GM18951 (cell line): ENCODE measurements at regions not wholly inside any gene's neighbourhood (a gene's known extent, or its start where the extent isn't known, plus 50 kb on each side); places are given as distances from the start of the nearest gene placed in this dataset.
"Not testable (repeated sequence)": the region's sequence is repeated elsewhere in the genome, so short reads cannot be mapped to it uniquely, and the experiment has no call there.

Experiments
- POLR2A ChIP-seq: IDR thresholded peaks from 4 replicates; pipeline ENCODE4 v1.6.1; 2011; ENCODE audit warnings: mild to moderate bottlenecking; ENCODE audit not compliant: insufficient read length, insufficient read depth; ENCODE audit errors: extremely low read depth
- in situ Hi-C: fragments of 300-500 bp; cut with MboI; formaldehyde crosslinking; loops from one replicate; pipeline ENCODE4 v1.12.0; 2022; ENCODE audit warnings: low sequenced_read_pairs, mixed read lengths, inconsistent platforms; ENCODE audit not compliant: unreplicated experiment

DNA sequence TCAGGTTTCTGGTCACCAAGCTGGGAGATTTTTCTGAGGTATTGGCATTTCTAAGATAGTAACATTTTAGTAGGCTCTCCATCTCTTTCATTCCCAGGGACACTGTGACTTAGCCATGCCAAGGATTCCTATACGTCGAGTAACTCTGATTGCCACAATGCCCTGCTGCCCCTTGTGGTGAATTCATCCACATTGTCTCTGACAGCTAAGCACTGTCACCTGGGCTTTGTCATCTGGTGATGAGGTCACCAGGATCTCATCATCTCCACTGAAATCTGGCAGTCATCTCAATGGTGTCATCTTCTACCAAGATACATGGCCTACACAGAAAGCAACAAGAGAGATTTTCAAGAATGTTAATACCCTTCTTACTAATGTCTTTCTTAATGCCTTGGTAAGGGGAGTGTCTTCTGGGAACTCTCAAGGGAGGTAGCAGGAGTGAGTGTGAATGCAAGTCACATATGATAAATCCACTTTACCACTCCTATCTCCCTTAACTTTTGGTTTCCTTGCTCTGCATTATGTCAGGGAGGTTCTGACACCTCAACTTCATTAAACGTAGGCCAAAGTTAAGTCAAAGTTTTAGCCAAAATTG lies 246.7 kb downstream of the CD109 start:
- TF ChIP-seq POLR2A = no peak
- in situ Hi-C loops = no loop called here

- in situ Hi-C loops = no loop called here
- TF ChIP-seq POLR2A = no peak
These were observed 245.9 kb downstream of the CD109 start for GRCh38 chr6:73941892-73942291.

DNA sequence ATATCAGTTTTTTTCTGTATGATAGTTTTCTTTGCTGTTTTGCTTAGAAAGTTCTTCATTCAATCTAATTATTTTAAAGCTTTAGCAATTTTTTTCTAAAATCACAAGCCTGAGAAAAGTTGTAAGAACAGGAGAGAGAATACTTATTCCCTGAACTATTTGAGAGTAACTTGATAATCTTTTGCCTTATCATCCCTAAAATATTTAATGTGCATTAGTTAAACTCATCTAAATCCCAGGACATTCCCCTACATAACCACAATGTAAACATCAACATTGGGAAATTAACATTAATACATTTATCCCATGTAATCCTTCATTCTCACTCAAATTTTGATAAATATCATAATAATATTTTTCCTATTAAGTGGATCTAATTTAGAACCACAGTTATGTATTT lies 241.8 kb downstream of the CD109 start:
- in situ Hi-C loops = no loop called here

GRCh38 chr6:73932866-73933265 lies 236.9 kb downstream of the CD109 start:
- in situ Hi-C loops = no loop called here
- no peak for TF ChIP-seq POLR2A

More for the DNA sequence above, 241.8 kb downstream of the CD109 start:
- TF ChIP-seq POLR2A = no peak

GRCh38 chr6:73929405-73929804 lies 233.4 kb downstream of the CD109 start:
- in situ Hi-C loops = no loop called here

DNA sequence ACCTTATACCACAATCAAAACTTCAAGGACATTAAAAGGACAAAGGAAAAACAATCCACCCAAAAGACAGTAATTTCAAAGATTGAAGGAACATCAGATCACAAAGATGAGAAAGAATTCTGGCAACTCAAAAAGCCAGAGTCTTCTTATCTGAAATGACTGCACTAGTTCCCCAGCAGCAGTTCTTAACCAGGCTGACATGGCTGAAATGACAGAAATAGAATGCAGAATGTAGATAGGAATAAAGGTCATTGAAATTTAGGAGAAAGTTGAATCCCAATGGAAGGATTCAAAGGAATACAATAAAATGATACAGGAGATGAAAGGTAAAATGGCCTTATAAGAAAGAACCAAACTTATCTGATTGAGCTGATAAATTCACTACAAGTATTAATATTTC lies 231.4 kb downstream of the CD109 start:
- in situ Hi-C loops = no loop called here

More at GRCh38 chr6:73929405-73929804, 233.4 kb downstream of the CD109 start:
- TF ChIP-seq POLR2A = no peak

DNA sequence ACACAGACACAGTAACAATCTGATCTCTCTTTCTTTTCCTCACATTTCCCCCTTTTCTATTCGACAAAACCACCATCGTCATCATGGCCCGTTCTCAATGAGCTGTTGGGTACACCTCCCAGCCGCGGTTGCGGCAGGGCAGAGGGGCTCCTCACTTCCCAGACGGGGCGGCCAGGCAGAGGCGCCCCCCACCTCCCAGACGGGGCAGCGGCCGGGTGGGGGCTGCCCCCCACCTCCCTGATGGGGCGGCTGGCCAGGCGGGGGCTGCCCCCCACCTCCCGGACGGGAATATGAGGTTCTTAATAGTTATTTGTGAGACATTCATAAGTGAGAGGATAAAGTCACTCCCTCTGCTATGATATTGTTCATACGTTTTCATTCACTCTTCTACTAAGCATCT lies 229.7 kb downstream of the CD109 start:
- in situ Hi-C loops = not testable (repeated sequence)

More for the DNA sequence above, 231.4 kb downstream of the CD109 start:
- no peak for TF ChIP-seq POLR2A

GRCh38 chr6:73923905-73924485 lies 228.0 kb downstream of the CD109 start:
- TF ChIP-seq POLR2A = no peak

DNA sequence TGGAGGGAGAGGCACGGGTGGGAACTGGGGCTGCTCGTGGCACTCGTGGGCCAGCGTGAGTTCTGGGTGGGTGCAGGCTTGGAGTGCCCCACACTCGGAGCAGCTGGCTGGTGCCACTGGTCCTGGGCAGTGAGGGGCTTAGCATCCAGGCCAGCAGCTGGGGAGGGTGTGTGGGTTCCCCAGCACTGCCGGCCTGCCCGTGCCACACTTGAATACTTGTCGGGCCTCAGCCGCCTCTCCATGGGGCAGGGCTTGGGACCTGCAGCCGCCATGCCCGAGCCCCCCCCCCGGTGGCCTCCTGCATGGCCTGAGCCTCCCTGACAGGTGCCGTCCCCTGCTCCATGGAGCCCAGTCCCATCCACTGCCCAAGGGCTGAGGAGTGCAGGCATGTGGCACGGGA lies 207.2 kb downstream of the CD109 start:
- TF ChIP-seq POLR2A = no peak
- in situ Hi-C loops = no loop called here

More at GRCh38 chr6:73923905-73924485, 228.0 kb downstream of the CD109 start:
- in situ Hi-C loops = no loop called here

- in situ Hi-C loops = no loop called here
- TF ChIP-seq POLR2A = no peak
These were observed 206.0 kb downstream of the CD109 start for GRCh38 chr6:73901986-73902385.

- in situ Hi-C loops = no loop called here
- TF ChIP-seq POLR2A = no peak
These were observed 205.3 kb downstream of the CD109 start for GRCh38 chr6:73901311-73901710.

GRCh38 chr6:73898599-73898998 lies 202.6 kb downstream of the CD109 start:
- in situ Hi-C loops = no loop called here
- TF ChIP-seq POLR2A = no peak

GRCh38 chr6:73893696-73894095 lies 197.7 kb downstream of the CD109 start:
- no peak for TF ChIP-seq POLR2A
- in situ Hi-C loops = no loop called here

GRCh38 chr6:73888050-73888449 lies 192.0 kb downstream of the CD109 start:
- in situ Hi-C loops = no loop called here
- no peak for TF ChIP-seq POLR2A
